ENCODE measurements at regions not wholly inside any gene's neighbourhood (a gene's known extent, or its start where the extent isn't known, plus 50 kb on each side); places are given as distances from the start of the nearest gene placed in this dataset.
A peak's percentile ranks its signal among the peaks of the same experiment; 100 is the strongest.

GRCh38 chr6:163777716-163778115 lies 363.2 kb downstream of the QKI start:
- Histone ChIP-seq H2AFZ (ENCODE audit: low read depth, low read length) (no peak overlapping the region), H3K4me3 (ENCODE audit: low read length) (no peak overlapping the region), H3K9me3 (ENCODE audit: low read length) (peaks cover 3% of the 10 kb centered on the region), H3K4me1 (ENCODE audit: insufficient read depth, low read length) (peaks cover 22% of the 10 kb centered on the region), H3K27me3 (ENCODE audit: insufficient read depth, low read length) (no peaks in the 10 kb centered on the region), H3K36me3 (ENCODE audit: insufficient read depth, low read length) (no peaks in the 10 kb centered on the region)

- Histone ChIP-seq H3K36me3 (ENCODE audit: insufficient read depth, low read length) (no peaks in the 10 kb centered on the region), H2AFZ (ENCODE audit: low read depth, low read length) (no peak overlapping the region), H3K4me3 (ENCODE audit: low read length) (no peak overlapping the region), H3K9me3 (ENCODE audit: low read length) (peaks cover 3% of the 10 kb centered on the region), H3K27me3 (ENCODE audit: insufficient read depth, low read length) (no peaks in the 10 kb centered on the region), H3K4me1 (ENCODE audit: insufficient read depth, low read length) (peaks cover 22% of the 10 kb centered on the region)
Observed at GRCh38 chr6:163776906-163777686, 362.6 kb downstream of the QKI start.

GRCh38 chr6:163776196-163776905 lies 361.8 kb downstream of the QKI start:
- H3K27me3 ChIP-seq (ENCODE audit: insufficient read depth, low read length) = no peaks in the 10 kb centered on the region
- H3K36me3 ChIP-seq (ENCODE audit: insufficient read depth, low read length) = no peaks in the 10 kb centered on the region
- peaks cover 22% of the 10 kb centered on the region for H3K4me1 ChIP-seq (ENCODE audit: insufficient read depth, low read length)
- H3K4me3 ChIP-seq (ENCODE audit: low read length) = no peak overlapping the region
- no peak overlapping the region for H2AFZ ChIP-seq (ENCODE audit: low read depth, low read length)
- H3K9me3 ChIP-seq (ENCODE audit: low read length) = peaks cover 3% of the 10 kb centered on the region

GRCh38 chr6:163775313-163775712 lies 360.8 kb downstream of the QKI start:
- Histone ChIP-seq H3K36me3 (ENCODE audit: insufficient read depth, low read length) (no peaks in the 10 kb centered on the region), H2AFZ (ENCODE audit: low read depth, low read length) (no peak overlapping the region), H3K4me1 (ENCODE audit: insufficient read depth, low read length) (peaks cover 18% of the 10 kb centered on the region), H3K4me3 (ENCODE audit: low read length) (no peak overlapping the region), H3K27me3 (ENCODE audit: insufficient read depth, low read length) (no peaks in the 10 kb centered on the region), H3K9me3 (ENCODE audit: low read length) (peaks cover 3% of the 10 kb centered on the region)

GRCh38 chr6:163774485-163774884 lies 360.0 kb downstream of the QKI start:
- peaks cover 18% of the 10 kb centered on the region for H3K4me1 ChIP-seq (ENCODE audit: insufficient read depth, low read length)
- no peak overlapping the region for H3K4me3 ChIP-seq (ENCODE audit: low read length)
- no peaks in the 10 kb centered on the region for H3K27me3 ChIP-seq (ENCODE audit: insufficient read depth, low read length)
- no peaks in the 10 kb centered on the region for H3K36me3 ChIP-seq (ENCODE audit: insufficient read depth, low read length)
- peaks cover 2% of the 10 kb centered on the region for H3K9me3 ChIP-seq (ENCODE audit: low read length)
- no peak overlapping the region for H2AFZ ChIP-seq (ENCODE audit: low read depth, low read length)

- Histone ChIP-seq H3K4me3 (ENCODE audit: low read length) (no peak overlapping the region), H2AFZ (ENCODE audit: low read depth, low read length) (no peak overlapping the region), H3K9me3 (ENCODE audit: low read length) (no peaks in the 10 kb centered on the region), H3K36me3 (ENCODE audit: insufficient read depth, low read length) (no peaks in the 10 kb centered on the region), H3K27me3 (ENCODE audit: insufficient read depth, low read length) (no peaks in the 10 kb centered on the region), H3K4me1 (ENCODE audit: insufficient read depth, low read length) (peaks cover 18% of the 10 kb centered on the region)
Observed at GRCh38 chr6:163773646-163774045, 359.1 kb downstream of the QKI start.

GRCh38 chr6:163772701-163773100 lies 358.2 kb downstream of the QKI start:
- no peaks in the 10 kb centered on the region for H3K27me3 ChIP-seq (ENCODE audit: insufficient read depth, low read length)
- no peak overlapping the region for H2AFZ ChIP-seq (ENCODE audit: low read depth, low read length)
- peaks cover 18% of the 10 kb centered on the region for H3K4me1 ChIP-seq (ENCODE audit: insufficient read depth, low read length)
- H3K36me3 ChIP-seq (ENCODE audit: insufficient read depth, low read length) = no peaks in the 10 kb centered on the region
- no peaks in the 10 kb centered on the region for H3K9me3 ChIP-seq (ENCODE audit: low read length)
- H3K4me3 ChIP-seq (ENCODE audit: low read length) = no peak overlapping the region

GRCh38 chr6:163771180-163771579 lies 356.7 kb downstream of the QKI start:
- Histone ChIP-seq H3K4me1 (ENCODE audit: insufficient read depth, low read length) (peaks cover 8% of the 10 kb centered on the region), H3K4me3 (ENCODE audit: low read length) (no peak overlapping the region), H2AFZ (ENCODE audit: low read depth, low read length) (no peak overlapping the region), H3K36me3 (ENCODE audit: insufficient read depth, low read length) (no peaks in the 10 kb centered on the region), H3K27me3 (ENCODE audit: insufficient read depth, low read length) (no peaks in the 10 kb centered on the region), H3K9me3 (ENCODE audit: low read length) (no peaks in the 10 kb centered on the region)

GRCh38 chr6:163768905-163769304 lies 354.4 kb downstream of the QKI start:
- Histone ChIP-seq H3K36me3 (ENCODE audit: insufficient read depth, low read length) (no peaks in the 10 kb centered on the region), H3K27me3 (ENCODE audit: insufficient read depth, low read length) (no peaks in the 10 kb centered on the region), H3K9me3 (ENCODE audit: low read length) (no peaks in the 10 kb centered on the region), H2AFZ (ENCODE audit: low read depth, low read length) (no peak overlapping the region), H3K4me3 (ENCODE audit: low read length) (no peak overlapping the region), H3K4me1 (ENCODE audit: insufficient read depth, low read length) (peaks cover 14% of the 10 kb centered on the region)

- no peaks in the 10 kb centered on the region for H3K9me3 ChIP-seq (ENCODE audit: low read length)
- no peaks in the 10 kb centered on the region for H3K27me3 ChIP-seq (ENCODE audit: insufficient read depth, low read length)
- H2AFZ ChIP-seq (ENCODE audit: low read depth, low read length) = no peak overlapping the region
- no peaks in the 10 kb centered on the region for H3K36me3 ChIP-seq (ENCODE audit: insufficient read depth, low read length)
- peaks cover 14% of the 10 kb centered on the region for H3K4me1 ChIP-seq (ENCODE audit: insufficient read depth, low read length)
- no peak overlapping the region for H3K4me3 ChIP-seq (ENCODE audit: low read length)
Observed at GRCh38 chr6:163766936-163767335, 352.4 kb downstream of the QKI start.

- Histone ChIP-seq H3K27me3 (ENCODE audit: insufficient read depth, low read length) (no peaks in the 10 kb centered on the region), H3K4me3 (ENCODE audit: low read length) (no peak overlapping the region), H3K36me3 (ENCODE audit: insufficient read depth, low read length) (no peaks in the 10 kb centered on the region), H3K9me3 (ENCODE audit: low read length) (no peaks in the 10 kb centered on the region), H3K4me1 (ENCODE audit: insufficient read depth, low read length) (peaks cover 14% of the 10 kb centered on the region), H2AFZ (ENCODE audit: low read depth, low read length) (peak overlapping the region; percentile 16)
Observed at GRCh38 chr6:163765335-163765734, 350.8 kb downstream of the QKI start.

- Histone ChIP-seq H3K9me3 (ENCODE audit: low read length) (no peaks in the 10 kb centered on the region), H3K27me3 (ENCODE audit: insufficient read depth, low read length) (no peaks in the 10 kb centered on the region), H3K36me3 (ENCODE audit: insufficient read depth, low read length) (no peaks in the 10 kb centered on the region), H3K4me3 (ENCODE audit: low read length) (no peak overlapping the region), H3K4me1 (ENCODE audit: insufficient read depth, low read length) (peaks cover 14% of the 10 kb centered on the region), H2AFZ (ENCODE audit: low read depth, low read length) (peak overlapping the region; percentile 1)
Observed at GRCh38 chr6:163764565-163764964, 350.0 kb downstream of the QKI start.

- Histone ChIP-seq H3K9me3 (ENCODE audit: low read length) (peaks cover 3% of the 10 kb centered on the region), H2AFZ (ENCODE audit: low read depth, low read length) (no peak overlapping the region), H3K4me3 (ENCODE audit: low read length) (no peak overlapping the region), H3K4me1 (ENCODE audit: insufficient read depth, low read length) (peaks cover 14% of the 10 kb centered on the region), H3K27me3 (ENCODE audit: insufficient read depth, low read length) (no peaks in the 10 kb centered on the region), H3K36me3 (ENCODE audit: insufficient read depth, low read length) (no peaks in the 10 kb centered on the region)
Observed at GRCh38 chr6:163761481-163761880, 347.0 kb downstream of the QKI start.

Data from neuron (in vitro differentiated cells).